DMS 273 (cell line): ENCODE measurements at regions not wholly inside any gene's neighbourhood (a gene's known extent, or its start where the extent isn't known, plus 50 kb on each side); places are given as distances from the start of the nearest gene placed in this dataset.

Experiments used
- DNase-seq: peaks from one replicate; lab custom pipeline; 2025; ENCODE audit not compliant: unreplicated experiment; lab: John Stamatoyannopoulos, UW

DNA sequence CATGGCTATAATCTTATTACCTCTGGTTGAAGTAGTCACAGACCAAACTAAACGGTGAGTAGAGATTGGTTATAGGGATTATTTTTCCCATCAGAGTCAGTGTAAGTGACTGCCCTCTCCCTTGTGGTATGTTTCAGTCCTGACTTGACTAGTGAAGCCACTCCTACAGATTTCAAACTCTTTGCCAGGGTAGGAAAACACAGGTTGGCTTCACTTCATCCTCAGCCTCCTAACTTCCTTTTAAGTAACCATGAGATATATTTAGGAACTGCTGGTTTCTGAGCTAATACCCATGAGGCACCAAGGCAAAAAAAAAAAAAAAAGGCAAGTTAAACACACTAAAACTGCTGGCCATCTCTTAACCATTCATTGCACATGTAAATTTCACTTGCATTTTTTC, 349.2 kb upstream of the MCTP2 start:
- no peak for DNase-seq

DNA sequence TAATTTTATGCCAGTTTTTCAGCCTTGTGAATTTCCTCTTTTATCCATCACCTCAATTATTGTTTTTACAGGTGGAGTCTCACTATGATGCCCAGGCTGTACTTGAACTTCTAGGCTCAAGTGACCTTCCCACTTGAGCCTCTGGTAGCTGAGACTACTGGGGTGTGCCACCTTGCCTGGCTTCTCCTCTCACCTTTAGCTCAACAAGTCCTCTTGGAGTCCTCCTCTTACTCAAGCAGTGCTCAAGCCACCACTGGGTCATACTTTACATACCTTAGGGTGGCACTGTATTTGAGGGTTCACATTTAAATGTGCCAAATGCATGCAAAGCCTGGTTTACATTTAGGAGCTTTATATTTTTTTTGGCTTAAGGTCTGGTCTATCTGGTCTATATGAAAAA, 350.1 kb upstream of the MCTP2 start:
- no peak for DNase-seq

DNA sequence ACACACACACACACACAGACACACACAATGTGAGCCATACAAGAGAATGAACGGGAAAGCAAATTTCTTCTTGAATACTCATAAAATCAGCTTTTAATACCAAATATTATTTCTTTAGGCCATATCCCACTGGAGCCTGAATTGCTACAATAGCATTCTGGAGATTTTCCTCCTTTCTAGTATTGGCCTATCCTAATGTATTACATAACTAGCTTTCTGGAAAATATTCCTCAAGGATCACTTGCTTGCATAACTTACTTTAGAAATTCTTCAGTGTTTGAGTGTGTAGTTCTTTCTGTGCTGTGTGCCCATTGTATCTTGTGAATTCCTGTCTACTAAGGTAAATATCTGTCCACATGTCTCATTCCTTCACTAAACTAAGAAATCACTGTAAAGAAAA, 351.0 kb upstream of the MCTP2 start:
- no peak for DNase-seq

- no peak for DNase-seq
Observed at GRCh38 chr15:93870583-93870982, 360.8 kb upstream of the MCTP2 start.

DNA sequence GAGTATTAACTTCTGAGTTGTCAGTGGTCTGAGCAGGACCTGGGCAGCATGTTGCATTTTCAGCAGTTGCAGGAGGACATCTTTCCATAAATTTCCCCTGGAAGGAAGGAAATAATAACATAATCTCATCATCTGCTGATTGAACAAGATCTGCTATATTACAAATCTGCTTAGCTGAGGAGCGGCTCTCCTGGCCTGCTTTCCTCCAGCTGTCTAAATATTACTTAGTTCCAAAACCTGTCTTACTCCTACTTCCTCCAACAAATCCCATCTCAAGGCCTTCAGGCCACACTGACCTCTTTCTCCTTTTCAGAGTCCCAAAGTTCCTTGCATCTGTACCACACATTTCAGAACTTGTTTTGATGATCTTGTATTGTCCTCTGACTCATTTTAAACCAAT, 364.4 kb upstream of the MCTP2 start:
- DNase-seq, result no peak

GRCh38 chr15:93866476-93866875, 364.9 kb upstream of the MCTP2 start:
- no peak for DNase-seq

DNA sequence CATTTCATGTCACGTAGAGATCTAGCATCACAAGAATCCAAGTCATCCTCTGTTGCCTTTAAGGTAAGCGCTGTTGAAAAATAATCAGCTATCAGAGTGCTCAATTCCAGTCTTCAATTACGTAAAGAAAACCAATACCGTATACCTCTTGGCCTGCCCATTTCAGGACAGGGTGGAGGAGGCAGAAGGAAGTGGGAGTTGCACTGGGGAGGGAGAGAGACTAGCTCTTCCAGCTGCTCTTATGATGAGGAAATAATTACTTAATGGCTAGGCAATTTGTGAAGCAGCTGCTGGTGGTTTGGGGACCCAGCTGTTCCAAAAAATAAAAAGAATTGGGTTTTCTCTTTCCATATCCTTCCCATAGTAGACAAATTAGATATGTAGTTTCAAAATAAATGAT, 365.8 kb upstream of the MCTP2 start:
- DNase-seq, result peak; percentile 37

DNA sequence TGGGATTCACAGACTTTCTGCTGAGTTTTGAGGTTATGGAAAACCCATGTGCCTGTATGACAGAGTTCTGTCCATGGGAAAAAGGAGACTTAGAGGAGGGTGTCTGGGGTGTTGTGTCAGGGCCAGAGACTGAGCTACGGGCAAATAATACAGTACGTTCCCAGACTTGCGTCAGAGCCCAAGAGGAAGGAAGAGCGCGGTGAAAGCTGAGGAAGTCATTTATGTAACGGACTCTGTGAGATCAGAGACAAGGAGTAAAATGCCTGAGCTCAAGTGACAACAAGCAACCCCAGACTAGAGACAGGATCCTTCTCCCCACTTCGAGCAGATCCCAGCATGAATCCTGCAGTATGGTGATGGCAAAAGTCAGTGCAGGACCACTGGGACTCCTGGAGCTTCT, 368.6 kb upstream of the MCTP2 start:
- no peak for DNase-seq

DNA sequence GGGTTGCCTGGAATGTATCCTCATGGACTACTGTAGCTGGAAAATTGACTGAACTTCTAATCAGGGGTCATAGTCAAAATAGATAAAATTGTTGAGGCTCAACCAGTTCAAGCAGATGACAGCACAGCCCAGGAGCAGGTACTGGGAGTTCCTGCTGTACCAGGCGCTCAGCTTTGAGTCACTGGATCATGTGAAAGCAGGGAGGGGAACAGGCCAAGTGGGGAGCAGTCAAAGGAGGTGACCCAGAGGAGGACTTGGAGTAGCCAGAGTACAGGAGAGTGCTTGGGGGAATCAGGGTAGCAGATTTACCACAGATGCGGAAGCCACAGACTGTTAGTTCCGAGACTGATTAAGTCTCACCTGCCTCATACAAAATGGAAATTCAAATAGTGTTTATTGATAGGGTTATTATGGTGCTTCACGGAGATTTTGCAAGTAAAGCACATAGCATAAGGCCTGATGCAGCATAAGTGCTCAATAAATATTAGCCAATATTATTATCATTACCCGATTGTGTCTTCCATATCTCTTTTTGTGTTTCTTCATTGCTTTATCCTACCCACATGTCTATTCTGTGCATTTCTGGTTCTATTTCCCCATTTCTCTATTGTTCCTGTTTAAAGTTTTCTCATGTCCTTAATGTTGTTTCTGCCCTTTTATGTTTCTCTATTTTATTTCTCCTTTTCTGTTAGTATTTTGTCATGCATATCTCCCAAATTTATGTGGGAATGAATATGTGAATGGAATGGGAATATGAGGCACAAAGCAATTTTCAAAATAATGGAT, 369.2 kb upstream of the MCTP2 start:
- DNase-seq, result no peak

DNA sequence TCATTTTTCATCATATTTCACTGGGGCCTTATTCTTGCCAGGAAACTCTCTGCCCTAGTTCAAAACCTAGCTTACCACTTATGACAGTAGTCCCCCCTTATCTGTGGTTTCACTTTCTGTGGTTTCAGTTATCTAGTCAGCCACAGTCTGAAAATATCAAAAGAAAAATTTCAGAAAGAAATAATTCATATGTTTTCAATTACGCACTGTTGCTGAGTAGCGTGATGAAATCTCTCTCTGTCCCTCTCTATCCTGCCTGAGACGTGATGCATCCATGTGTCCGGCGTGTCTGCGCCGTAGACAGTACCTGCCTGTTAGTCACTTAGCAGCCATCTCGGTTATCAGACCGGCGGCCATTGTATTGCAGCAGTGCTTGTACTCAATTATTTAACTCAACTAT, 369.9 kb upstream of the MCTP2 start:
- DNase-seq, result no peak

- DNase-seq, result no peak
Observed at GRCh38 chr15:93860701-93861100, 370.7 kb upstream of the MCTP2 start.

- no peak for DNase-seq
Observed at GRCh38 chr15:93859176-93859575, 372.2 kb upstream of the MCTP2 start.

DNA sequence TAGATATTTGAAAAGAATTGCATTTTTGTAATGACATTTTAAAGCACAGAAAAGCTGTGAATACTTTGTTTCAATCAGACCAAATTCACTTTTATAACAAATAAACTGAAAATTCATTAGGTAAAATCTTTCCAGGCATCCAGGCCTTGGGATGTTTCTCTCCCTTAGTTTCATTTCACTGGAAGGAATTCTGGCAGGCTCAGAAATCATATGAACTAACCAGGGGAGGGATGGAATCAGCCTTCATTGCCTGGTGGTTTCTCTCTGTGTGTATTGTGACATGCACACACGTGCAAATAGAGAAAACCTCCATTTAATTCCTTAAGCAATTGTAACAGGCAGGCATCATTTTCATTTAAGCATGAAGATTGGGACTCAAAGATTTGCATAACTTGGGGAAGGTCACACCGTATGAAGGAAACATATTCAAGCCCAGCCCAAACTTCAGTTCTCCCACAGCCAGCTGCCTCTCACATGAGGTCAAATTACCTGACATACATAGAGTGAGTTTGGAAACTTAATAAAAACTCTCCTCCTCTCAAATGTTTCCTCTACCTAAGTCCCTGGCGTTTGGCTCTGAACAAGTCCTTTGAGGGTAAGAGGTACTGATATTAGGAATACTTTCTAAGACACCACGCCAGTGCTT, 376.1 kb upstream of the MCTP2 start:
- no peak for DNase-seq

DNA sequence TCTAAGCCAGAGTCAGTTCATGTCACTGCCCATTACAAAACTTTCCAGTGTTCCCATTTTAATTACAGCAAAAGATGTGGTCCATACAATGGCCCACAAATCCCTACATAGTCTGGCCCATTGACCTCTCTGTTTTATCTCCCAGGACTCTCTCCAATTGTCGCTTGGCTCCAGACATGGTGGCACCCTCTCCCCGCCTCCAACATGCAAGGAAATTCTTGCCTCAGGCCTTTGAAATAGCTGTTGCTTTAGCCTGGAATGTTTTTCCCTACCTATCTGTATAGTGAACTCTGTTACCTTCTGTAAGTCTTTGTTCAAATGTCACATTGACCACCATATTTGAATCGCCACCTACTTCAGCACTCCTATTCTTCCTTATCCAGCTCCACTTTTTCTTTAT, 377.3 kb upstream of the MCTP2 start:
- DNase-seq, result no peak

- no peak for DNase-seq
Observed at GRCh38 chr15:93852761-93853160, 378.6 kb upstream of the MCTP2 start.

- DNase-seq, result no peak
Observed at GRCh38 chr15:93848490-93848889, 382.9 kb upstream of the MCTP2 start.

GRCh38 chr15:93848076-93848475, 383.3 kb upstream of the MCTP2 start:
- DNase-seq, result no peak

DNA sequence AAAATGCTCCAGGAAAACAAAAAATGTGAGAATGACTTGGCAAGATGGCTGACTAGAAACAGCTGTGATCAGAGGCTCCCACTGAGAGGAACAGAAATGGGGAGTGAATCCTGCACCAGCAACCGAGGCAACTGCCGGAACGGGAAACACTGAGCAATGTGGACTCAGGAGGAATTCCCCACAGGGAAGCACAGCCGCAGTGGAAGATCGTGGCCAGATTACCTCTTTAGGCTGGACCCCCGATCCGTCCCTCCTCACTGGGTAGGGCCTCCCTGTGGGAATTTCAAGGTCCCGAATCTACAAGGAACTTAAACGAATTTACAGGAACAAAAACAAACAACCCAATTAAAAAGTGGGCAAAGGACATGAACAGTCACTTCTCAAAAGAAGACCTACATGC, 385.2 kb upstream of the MCTP2 start:
- no peak for DNase-seq

GRCh38 chr15:93837450-93837849, 393.9 kb upstream of the MCTP2 start:
- DNase-seq, result no peak

DNA sequence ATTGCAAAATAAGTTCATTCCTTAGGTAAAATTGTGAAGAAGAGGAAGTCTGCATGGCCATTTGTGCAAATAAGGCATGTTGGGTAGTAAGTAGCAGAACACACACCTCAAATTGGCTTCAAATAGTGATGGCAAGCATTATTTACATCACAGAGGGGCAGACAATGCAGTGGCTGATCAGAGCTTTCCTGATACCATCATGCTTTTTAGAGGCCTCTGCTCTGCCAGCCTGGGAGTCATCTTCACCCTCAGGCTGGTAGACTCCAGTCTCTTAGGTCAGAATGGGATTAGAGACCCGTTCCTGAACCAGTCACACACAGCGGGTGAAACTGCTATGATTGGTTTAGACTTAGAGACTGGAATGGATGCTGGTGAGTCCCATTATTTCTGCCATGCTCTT, 396.0 kb upstream of the MCTP2 start:
- DNase-seq, result no peak

GRCh38 chr15:93831641-93832040, 399.7 kb upstream of the MCTP2 start:
- DNase-seq, result no peak

DNA sequence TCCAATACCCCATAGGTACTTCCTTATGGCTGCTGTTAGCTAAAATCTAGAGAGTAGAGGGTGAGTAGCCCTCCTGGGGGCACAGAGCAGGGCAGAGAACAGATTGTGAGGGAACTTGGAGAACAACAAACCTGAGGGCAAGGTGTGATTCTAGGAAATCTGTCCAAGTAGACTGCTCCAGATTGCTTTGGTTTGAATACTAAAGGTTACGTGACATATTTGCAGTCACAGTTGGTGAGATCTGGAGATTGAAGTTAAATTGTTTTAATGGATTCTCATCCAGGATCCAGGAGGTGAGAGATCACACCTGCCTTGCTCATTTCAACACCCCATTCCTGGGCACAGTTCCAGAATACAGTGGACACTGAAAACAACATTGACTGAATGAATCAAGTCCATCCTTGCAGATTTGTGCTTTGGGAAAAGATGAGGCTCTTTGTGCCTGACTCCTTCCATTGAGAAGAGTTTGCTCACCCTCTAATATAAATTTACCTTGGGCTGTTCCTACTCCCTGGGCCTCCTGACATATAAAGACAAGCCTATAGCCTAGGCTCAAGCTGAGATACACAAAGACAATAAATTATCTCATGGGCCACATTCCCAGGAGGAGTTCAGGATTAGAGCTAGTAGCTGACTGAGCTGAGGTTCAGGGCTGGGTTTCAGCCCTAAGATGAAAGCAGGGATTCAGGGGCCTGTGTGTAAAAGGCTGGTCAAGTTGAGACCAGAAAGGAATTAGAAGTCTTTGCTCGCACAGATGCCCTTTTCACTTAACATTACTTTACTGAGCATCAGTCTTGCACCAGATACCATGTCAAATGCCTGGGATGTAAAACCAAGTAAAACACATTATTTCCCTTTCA, 400.9 kb upstream of the MCTP2 start:
- no peak for DNase-seq
